NCI-H2107 treated with DMSO at 0.1 percent for 48 hours (cell line): ENCODE measurements at regions not wholly inside any gene's neighbourhood (a gene's known extent, or its start where the extent isn't known, plus 50 kb on each side); places are given as distances from the start of the nearest gene placed in this dataset.
"Not testable (repeated sequence)": the region's sequence is repeated elsewhere in the genome, so short reads cannot be mapped to it uniquely, and the experiment has no call there.

Experiments used
- DNase-seq: peaks from one replicate; lab custom pipeline; 2025; ENCODE audit not compliant: unreplicated experiment; lab: John Stamatoyannopoulos, UW

DNA sequence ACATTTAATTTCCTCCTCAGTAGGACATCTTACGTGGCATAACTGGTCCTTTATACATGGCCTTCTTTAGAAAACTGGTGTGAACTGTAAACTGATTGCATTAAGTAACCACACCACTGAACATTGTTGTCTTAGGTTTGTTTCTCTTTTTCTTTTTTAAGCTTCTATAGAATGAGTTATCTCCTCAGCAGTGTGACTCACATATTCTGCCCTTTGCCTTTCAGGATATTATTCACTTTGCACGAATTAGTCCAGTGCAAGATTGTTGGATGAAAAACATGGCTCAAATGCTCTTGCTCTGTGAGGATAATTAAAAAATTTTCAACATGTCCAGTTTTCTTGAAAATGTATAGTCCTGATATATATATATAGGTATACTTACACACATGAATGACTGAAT is 147.6 kb downstream of the KBTBD8 start:
- DNase-seq, result no peak

- DNase-seq, result no peak
Observed at GRCh38 chr3:67154429-67154828, 156.3 kb downstream of the KBTBD8 start.

- no peak for DNase-seq
Observed at GRCh38 chr3:67167481-67167880, 169.4 kb downstream of the KBTBD8 start.

DNA sequence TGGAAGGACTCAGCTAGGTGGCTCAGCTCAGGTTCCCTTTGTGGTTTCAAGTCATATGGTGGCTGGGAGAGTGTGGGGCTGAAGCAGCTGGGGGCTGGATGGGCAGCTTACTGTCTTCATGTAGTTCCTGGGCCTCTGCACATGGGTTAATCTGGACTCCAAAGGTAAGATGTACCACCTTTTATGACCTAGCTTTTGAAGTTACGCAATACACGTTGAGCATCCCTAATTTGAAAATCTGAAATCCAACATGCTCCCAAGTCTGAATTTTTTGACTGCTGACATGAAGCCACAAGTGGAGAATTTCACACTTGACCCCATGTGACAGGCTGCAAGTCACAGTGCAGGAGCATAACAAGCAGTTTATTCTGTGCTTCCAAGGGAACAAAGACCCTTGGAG is 173.7 kb downstream of the KBTBD8 start:
- DNase-seq, result no peak

DNA sequence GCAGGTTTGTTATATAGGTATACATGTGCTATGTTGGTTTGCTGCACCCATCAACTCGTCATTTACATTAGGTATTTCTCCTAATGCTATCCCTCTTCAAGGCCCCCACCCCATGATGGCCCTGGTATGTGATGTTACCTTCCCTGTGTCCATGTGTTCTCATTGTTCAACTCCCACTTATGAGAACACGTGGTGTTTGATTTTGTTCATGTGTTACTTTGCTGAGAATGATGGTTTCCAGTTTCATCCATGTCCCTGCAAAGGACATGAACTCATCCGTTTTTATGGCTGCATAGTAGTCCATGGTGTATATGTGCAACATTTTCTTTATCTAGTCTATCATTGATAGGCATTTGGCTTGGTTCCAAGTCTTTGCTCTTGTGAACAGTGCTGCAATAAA is 175.0 kb downstream of the KBTBD8 start:
- DNase-seq, result not testable (repeated sequence)

DNA sequence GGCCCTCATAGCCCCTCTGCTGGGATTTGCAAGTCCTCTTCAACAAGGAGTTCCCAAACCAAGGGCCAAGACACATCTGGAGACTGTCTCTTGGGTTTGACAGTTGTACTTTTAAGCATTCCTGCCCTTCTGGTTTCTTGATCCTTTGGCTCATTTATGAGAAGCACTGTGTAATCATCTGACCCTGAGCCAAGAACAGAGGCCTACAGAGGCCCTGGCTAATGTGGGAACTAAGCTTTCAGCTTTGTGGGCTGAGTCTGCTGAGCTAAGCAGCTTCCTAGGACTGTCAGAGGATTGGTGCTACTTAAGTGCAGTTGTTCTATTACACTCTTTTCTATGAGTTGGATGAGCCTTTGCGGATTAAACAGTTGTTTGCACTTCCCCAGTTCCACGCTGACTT is 178.3 kb downstream of the KBTBD8 start:
- DNase-seq, result no peak

DNA sequence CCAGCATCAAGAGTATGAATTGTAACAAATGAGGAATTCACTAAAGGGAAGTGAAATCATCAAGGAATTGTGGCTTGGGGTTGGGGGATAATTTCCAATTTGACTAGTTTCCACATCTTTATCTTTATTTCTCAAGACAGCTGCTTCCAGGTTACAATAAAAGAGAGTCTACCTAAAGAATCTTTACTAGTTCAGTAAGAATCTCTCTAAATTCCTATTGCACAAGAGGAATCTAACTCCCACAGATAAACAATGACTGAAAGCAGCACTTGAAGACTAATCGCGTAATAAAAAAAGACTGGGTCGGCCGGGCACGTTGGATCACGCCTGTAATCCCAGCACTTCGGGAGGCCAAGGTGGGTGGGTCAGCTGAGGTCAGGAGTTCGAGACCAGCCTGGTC is 194.4 kb downstream of the KBTBD8 start:
- no peak for DNase-seq

GRCh38 chr3:67196677-67197076 is 198.6 kb downstream of the KBTBD8 start:
- no peak for DNase-seq

- no peak for DNase-seq
Observed at GRCh38 chr3:67198374-67198773, 200.3 kb downstream of the KBTBD8 start.

DNA sequence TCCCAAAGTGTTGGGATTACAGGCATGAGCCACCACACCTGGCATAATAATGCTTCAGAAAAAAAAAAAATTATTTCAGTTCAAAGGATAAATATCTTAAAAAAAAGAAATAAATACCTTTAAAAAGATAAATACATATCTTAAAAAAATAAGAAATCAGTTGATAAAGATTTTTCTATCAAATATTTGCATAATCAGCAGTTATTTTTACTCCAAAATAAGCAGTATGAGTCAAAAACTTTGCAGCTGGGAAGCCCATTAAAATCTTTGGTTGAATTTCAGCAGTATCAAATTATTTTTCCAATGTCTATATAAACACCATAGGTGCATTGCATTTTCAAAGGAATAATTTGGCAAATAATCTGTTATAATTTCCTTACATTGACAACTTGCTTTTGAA is 202.5 kb downstream of the KBTBD8 start:
- no peak for DNase-seq

DNA sequence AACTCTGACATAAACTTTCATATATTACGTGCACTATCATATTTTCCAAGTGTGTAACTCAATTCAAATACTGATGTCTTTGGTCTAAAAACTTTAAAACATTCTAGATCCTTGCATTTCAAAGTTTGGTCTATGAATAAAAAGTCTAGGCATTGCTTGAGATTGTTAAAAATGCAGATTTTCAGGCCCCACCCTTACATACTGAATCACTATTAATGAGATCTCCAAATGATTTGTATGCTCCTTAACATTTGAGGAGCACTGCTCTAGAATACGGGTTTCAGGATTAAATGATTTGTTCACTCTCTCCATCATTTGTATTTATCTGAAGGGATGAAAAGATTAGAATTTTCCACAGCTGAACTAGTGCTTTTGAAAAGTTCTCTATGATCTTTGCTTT is 202.9 kb downstream of the KBTBD8 start:
- no peak for DNase-seq

DNA sequence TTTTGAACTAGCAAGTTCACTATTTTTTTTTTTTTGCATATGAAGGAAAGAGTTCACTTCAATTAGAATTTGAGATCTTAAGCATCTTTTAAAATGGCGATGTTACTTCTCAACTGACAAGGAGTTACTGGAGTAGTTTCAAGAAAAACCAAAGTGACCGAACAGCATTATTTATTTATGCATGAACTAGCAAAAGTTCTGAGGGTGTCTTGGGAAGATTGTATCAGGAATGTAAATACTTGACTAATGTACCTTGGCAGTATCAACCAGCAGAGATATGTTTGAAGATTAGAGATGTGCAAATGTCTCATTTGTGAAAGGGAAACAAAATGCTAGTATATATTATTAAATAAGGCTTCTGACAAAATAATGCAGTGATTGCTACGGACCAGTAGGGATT is 203.9 kb downstream of the KBTBD8 start:
- no peak for DNase-seq

DNA sequence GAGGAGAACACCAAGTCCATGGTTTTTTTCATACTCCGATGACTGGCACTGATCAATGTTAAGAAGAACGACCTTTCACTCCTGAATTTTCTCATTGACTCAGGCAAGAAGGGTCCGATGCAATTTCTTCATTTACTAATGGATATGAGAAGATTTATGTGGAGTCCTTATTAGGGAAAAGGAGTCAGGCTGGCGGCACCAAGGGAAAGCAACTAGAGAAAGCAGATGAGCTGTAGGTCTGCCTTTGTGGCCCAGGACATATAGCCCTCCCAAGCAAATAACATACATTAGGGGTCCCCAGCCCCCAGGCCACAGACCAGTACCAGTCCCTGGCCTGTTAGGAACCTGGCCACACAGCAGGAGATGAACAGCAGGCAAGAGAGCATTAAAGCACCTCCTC is 206.8 kb downstream of the KBTBD8 start:
- DNase-seq, result no peak

DNA sequence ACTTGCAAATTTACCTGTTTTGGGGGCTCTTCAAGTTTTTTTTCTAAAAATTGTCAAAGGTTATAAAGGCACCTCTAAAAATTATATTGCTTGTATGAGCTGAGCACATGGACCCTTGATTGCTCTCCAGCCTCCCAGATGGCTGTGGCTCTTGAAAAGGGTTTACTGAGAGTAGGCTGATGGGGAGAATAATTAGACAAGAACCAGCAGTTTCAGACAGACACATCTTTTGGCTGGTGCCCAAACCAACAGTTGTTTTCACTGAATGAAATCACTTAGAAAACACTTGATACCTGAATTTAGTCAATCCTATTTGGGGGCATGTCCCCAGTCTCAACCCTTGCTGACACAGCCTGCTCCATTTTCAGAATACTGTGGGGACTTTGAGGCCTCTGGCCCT is 217.6 kb downstream of the KBTBD8 start:
- no peak for DNase-seq

DNA sequence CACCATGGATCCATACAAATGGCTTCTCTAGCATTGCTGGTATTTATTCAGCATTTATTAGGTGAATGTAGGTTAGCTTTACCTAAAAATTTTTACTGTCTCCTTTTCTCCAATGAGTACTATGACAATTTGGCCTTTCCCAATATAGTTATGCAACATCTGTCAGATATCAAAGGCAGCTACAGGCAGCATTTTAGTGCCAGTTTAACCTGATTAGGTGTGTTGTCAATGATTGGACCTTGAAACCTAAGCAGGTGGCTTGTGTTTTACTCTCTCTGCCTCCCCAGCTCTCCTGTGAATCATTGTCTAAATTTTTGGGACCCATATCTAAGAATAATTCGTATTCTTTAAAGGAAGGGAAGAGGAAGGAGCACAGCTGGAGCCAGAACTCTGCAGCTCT is 228.9 kb downstream of the KBTBD8 start:
- no peak for DNase-seq

DNA sequence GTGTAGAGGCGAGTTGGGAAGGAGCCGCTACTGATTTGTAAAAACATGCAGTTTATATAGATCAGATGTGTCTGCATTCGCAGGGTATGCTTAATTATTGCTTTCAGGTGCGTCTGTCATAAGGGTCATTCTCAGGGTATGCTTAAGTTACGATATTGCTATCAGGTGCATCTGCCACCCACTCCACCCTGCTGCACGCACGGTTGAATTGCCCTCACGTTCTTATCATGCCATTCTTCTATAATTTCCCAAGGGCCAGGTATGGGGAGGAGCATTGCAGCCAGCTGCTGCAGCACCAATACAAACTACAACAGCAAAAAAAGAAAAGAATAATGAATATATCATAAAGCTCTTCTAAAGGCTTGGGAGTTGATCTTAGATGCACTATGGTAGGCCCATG is 230.0 kb downstream of the KBTBD8 start:
- DNase-seq, result no peak

GRCh38 chr3:67232642-67233041 is 234.5 kb downstream of the KBTBD8 start:
- no peak for DNase-seq

- DNase-seq, result no peak
Observed at GRCh38 chr3:67239353-67239752, 241.2 kb downstream of the KBTBD8 start.

GRCh38 chr3:67241084-67241483 is 243.0 kb downstream of the KBTBD8 start:
- no peak for DNase-seq

- DNase-seq, result no peak
Observed at GRCh38 chr3:67244130-67244529, 246.0 kb downstream of the KBTBD8 start.

GRCh38 chr3:67245545-67245944 is 247.4 kb downstream of the KBTBD8 start:
- no peak for DNase-seq

DNA sequence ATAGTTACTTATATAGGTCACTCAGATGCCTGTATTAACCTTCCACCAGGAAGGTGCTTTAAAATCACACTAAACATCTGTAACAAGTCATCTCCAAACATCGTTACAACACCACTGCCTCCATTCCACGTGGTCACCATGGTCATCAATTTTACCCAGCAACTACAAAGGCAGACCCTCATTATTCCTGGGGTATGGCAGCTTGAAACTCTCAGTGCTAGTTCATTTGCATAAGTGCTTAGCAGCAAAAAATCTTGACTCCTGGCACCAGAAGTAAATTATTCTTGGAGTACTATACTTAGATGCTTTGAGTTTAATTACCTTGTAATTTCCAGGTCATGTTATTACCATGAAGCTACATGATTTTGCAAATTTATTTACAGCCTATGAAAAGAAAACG is 250.6 kb downstream of the KBTBD8 start:
- no peak for DNase-seq

DNA sequence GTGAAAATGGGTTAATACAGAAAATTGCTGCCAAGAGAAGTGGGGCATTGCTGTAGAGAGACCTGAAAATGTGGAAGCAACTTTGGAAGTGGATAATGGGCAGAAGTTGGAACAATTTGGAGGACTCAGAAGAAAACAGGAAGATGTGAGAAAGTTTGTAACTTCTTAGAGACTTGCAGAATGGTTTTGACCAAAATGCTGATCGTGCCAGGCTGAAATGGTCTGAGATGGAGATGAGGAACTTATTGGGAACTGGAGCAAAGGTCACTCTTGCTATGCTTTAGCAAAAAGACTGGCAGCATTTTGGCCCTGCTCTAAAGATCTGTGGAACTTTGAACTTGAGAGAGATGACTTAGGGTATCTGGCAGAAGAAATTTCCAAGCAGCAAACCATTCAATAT is 254.8 kb downstream of the KBTBD8 start:
- not testable (repeated sequence) for DNase-seq

GRCh38 chr3:67278015-67278618 is 280.0 kb downstream of the KBTBD8 start:
- DNase-seq, result no peak
